HG03520 (cell line): ENCODE measurements at regions not wholly inside any gene's neighbourhood (a gene's known extent, or its start where the extent isn't known, plus 50 kb on each side); places are given as distances from the start of the nearest gene placed in this dataset.

Experiments
- ATAC-seq: cut with Tn5 transposase; IDR thresholded peaks from one replicate; pipeline ENCODE4 v1.9.1; 2021; ENCODE audit warnings: mild to moderate bottlenecking, moderate library complexity; ENCODE audit not compliant: unreplicated experiment

- no peak for ATAC-seq
Observed at GRCh38 chr1:191865479-191865878, 292.8 kb upstream of the RGS18 start.

- ATAC-seq, result no peak
Observed at GRCh38 chr1:191866155-191866554, 292.1 kb upstream of the RGS18 start.

GRCh38 chr1:191869790-191870312, 288.4 kb upstream of the RGS18 start:
- ATAC-seq, result no peak

GRCh38 chr1:191870490-191870889, 287.8 kb upstream of the RGS18 start:
- no peak for ATAC-seq

GRCh38 chr1:191875994-191876393, 282.3 kb upstream of the RGS18 start:
- no peak for ATAC-seq

GRCh38 chr1:191876631-191877030, 281.6 kb upstream of the RGS18 start:
- no peak for ATAC-seq

GRCh38 chr1:191882870-191883269, 275.4 kb upstream of the RGS18 start:
- no peak for ATAC-seq

- no peak for ATAC-seq
Observed at GRCh38 chr1:191886977-191887376, 271.3 kb upstream of the RGS18 start.

- no peak for ATAC-seq
Observed at GRCh38 chr1:191888996-191889622, 269.2 kb upstream of the RGS18 start.

GRCh38 chr1:191889623-191890003, 268.6 kb upstream of the RGS18 start:
- ATAC-seq, result no peak

GRCh38 chr1:191890433-191891088, 267.7 kb upstream of the RGS18 start:
- no peak for ATAC-seq

GRCh38 chr1:191892716-191893115, 265.5 kb upstream of the RGS18 start:
- no peak for ATAC-seq

GRCh38 chr1:191895049-191895448, 263.2 kb upstream of the RGS18 start:
- no peak for ATAC-seq

- ATAC-seq, result no peak
Observed at GRCh38 chr1:191895462-191896058, 262.7 kb upstream of the RGS18 start.

GRCh38 chr1:191897134-191897533, 261.1 kb upstream of the RGS18 start:
- no peak for ATAC-seq

- no peak for ATAC-seq
Observed at GRCh38 chr1:191901651-191902050, 256.6 kb upstream of the RGS18 start.

GRCh38 chr1:191904991-191905390, 253.3 kb upstream of the RGS18 start:
- ATAC-seq, result no peak

- ATAC-seq, result no peak
Observed at GRCh38 chr1:191905781-191906180, 252.5 kb upstream of the RGS18 start.

- no peak for ATAC-seq
Observed at GRCh38 chr1:191907121-191907520, 251.1 kb upstream of the RGS18 start.

GRCh38 chr1:191910245-191910644, 248.0 kb upstream of the RGS18 start:
- no peak for ATAC-seq

- no peak for ATAC-seq
Observed at GRCh38 chr1:191912517-191912916, 245.7 kb upstream of the RGS18 start.

- no peak for ATAC-seq
Observed at GRCh38 chr1:191913260-191913977, 244.8 kb upstream of the RGS18 start.
